Neural progenitor cell (in vitro differentiated cells): ENCODE measurements at regions not wholly inside any gene's neighbourhood (a gene's known extent, or its start where the extent isn't known, plus 50 kb on each side); places are given as distances from the start of the nearest gene placed in this dataset.

Source experiments
- DNase-seq: peaks from one replicate; pipeline ENCODE4 v3.0.0-alpha.2; 2016; ENCODE audit warnings: low spot score
- H2AFZ ChIP-seq: fragments of 200-600 bp; sonication (generic); replicated peaks from 2 replicates; pipeline ENCODE4 v1.6.1; 2016; ENCODE audit warnings: antibody characterized with exemption
- H3F3A ChIP-seq: fragments of 200-600 bp; sonication (generic); 2 replicates; pipeline ENCODE4 v1.6.1; 2016; ENCODE audit warnings: antibody characterized with exemption, low read depth
- H3K27ac ChIP-seq: fragments of 200-600 bp; sonication (generic); 2 replicates; pipeline ENCODE4 v1.5.1; 2016; ENCODE audit warnings: mild to moderate bottlenecking
- H3K27me3 ChIP-seq: fragments of 200-600 bp; sonication (generic); 2 replicates; pipeline ENCODE4 v1.6.1; 2016; ENCODE audit warnings: mild to moderate bottlenecking, moderate library complexity
- H3K36me3 ChIP-seq: fragments of 200-600 bp; sonication (generic); 2 replicates; pipeline ENCODE4 v1.5.1; 2016
- H3K4me1 ChIP-seq: fragments of 200-600 bp; sonication (generic); 2 replicates; pipeline ENCODE4 v1.6.1; 2016; ENCODE audit warnings: mixed run types
- H3K4me2 ChIP-seq: fragments of 200-600 bp; sonication (generic); 2 replicates; pipeline ENCODE4 v1.6.1; 2016
- H3K4me3 ChIP-seq: fragments of 200-600 bp; sonication (generic); 2 replicates; pipeline ENCODE4 v1.5.1; 2016
- H3K79me2 ChIP-seq: fragments of 200-600 bp; sonication (generic); 2 replicates; pipeline ENCODE4 v1.6.1; 2016; ENCODE audit warnings: low read depth
- H3K9ac ChIP-seq: fragments of 200-600 bp; sonication (generic); 2 replicates; pipeline ENCODE4 v1.6.1; 2016
- H3K9me3 ChIP-seq: fragments of 200-600 bp; sonication (generic); 2 replicates; pipeline ENCODE4 v1.5.1; 2016; ENCODE audit warnings: low read depth
- H4K20me1 ChIP-seq: fragments of 200-600 bp; sonication (generic); 2 replicates; pipeline ENCODE4 v1.6.1; 2016; ENCODE audit warnings: low read depth
- H3K27ac Mint-ChIP-seq: 3 replicates; pipeline ENCODE4 v1.8.0; 2021; ENCODE audit warnings: mixed read lengths
- H3K27me3 Mint-ChIP-seq: 2 replicates; pipeline ENCODE4 v1.8.0; 2022; ENCODE audit warnings: low read depth, mild to moderate bottlenecking, inconsistent platforms, moderate library complexity, mixed read lengths; ENCODE audit not compliant: insufficient read depth
- H3K36me3 Mint-ChIP-seq: 3 replicates; pipeline ENCODE4 v1.8.0; 2021; ENCODE audit warnings: mixed read lengths
- H3K4me1 Mint-ChIP-seq: 3 replicates; pipeline ENCODE4 v1.8.0; 2021; ENCODE audit warnings: mixed read lengths
- H3K4me3 Mint-ChIP-seq: 3 replicates; pipeline ENCODE4 v1.8.0; 2021; ENCODE audit warnings: mild to moderate bottlenecking, moderate library complexity, mixed read lengths
- H3K9me3 Mint-ChIP-seq: 3 replicates; pipeline ENCODE4 v1.8.0; 2020; ENCODE audit warnings: mixed read lengths
- CTCF ChIP-seq: fragments of 200-600 bp; sonication (generic); IDR thresholded peaks from 2 replicates; pipeline ENCODE4 v1.5.1; 2017; ENCODE audit warnings: antibody characterized with exemption, mild to moderate bottlenecking
- EZH2 ChIP-seq: fragments of 200-600 bp; sonication (generic); IDR thresholded peaks from 2 replicates; pipeline ENCODE4 v1.6.1; 2017; ENCODE audit warnings: antibody characterized with exemption, mild to moderate bottlenecking, moderate library complexity
- EZH2phosphoT487 ChIP-seq: fragments of 200-600 bp; sonication (generic); IDR thresholded peaks from 2 replicates; pipeline ENCODE4 v1.6.1; 2017; ENCODE audit warnings: antibody characterized with exemption

- no peaks in the 10 kb centered on the region for H3K9me3 ChIP-seq
- H3K4me3 ChIP-seq: no peak overlapping the region
- H3K79me2 ChIP-seq: no peaks in the 10 kb centered on the region
- H3K9ac ChIP-seq: no peak overlapping the region
- peak; percentile 73 for DNase-seq
- H3K27ac Mint-ChIP-seq: no peak overlapping the region
- H3K4me3 Mint-ChIP-seq: no peak overlapping the region
- H3K36me3 ChIP-seq: no peaks in the 10 kb centered on the region
- H3K27ac ChIP-seq: no peak overlapping the region
- no peaks in the 10 kb centered on the region for H3F3A ChIP-seq
- no peaks in the 10 kb centered on the region for H3K27me3 ChIP-seq
- no peak overlapping the region for H2AFZ ChIP-seq
- no peaks in the 10 kb centered on the region for H3K9me3 Mint-ChIP-seq
- H4K20me1 ChIP-seq: no peaks in the 10 kb centered on the region
- no peaks in the 10 kb centered on the region for H3K4me1 ChIP-seq
- H3K36me3 Mint-ChIP-seq: no peaks in the 10 kb centered on the region
- no peak overlapping the region for H3K4me2 ChIP-seq
- TF ChIP-seq CTCF (peak; percentile 80), EZH2phosphoT487 (no peak)
- H3K27me3 Mint-ChIP-seq: no peaks in the 10 kb centered on the region
- no peaks in the 10 kb centered on the region for H3K4me1 Mint-ChIP-seq
These were observed 512.9 kb upstream of the ACVR2A start for GRCh38 chr2:147331790-147332419.

DNA sequence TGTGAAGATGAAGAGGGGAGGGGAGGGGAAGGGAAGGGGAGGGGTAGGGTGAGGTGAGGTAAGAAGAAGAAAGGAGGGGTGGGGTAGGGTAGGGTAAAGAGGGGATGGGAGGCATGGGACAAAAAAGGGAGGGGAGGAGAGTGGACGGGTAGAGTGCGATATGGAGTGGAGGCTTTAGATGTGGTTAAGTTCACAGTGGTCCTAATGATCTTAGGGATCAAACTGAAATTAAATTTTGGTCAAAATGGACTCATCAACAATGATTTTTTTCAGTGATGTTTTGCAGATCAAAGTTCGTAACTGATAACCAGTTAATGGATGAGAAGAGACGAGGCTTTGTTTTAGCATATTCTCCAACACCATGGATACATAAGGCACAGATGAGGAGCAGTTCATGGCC is 513.9 kb upstream of the ACVR2A start:
- DNase-seq: no peak
- H3K9ac ChIP-seq: no peak overlapping the region
- H3K4me2 ChIP-seq: no peak overlapping the region
- H3K4me1 Mint-ChIP-seq: no peaks in the 10 kb centered on the region
- H3K27ac Mint-ChIP-seq: no peak overlapping the region
- no peak overlapping the region for H3K4me3 Mint-ChIP-seq
- no peaks in the 10 kb centered on the region for H3F3A ChIP-seq
- no peaks in the 10 kb centered on the region for H4K20me1 ChIP-seq
- H3K79me2 ChIP-seq: no peaks in the 10 kb centered on the region
- H3K9me3 Mint-ChIP-seq: no peaks in the 10 kb centered on the region
- no peaks in the 10 kb centered on the region for H3K27me3 ChIP-seq
- H2AFZ ChIP-seq: no peak overlapping the region
- no peaks in the 10 kb centered on the region for H3K4me1 ChIP-seq
- no peak overlapping the region for H3K27ac ChIP-seq
- H3K27me3 Mint-ChIP-seq: no peaks in the 10 kb centered on the region
- H3K36me3 Mint-ChIP-seq: no peaks in the 10 kb centered on the region
- TF ChIP-seq EZH2phosphoT487 (no peak), EZH2 (no peak), CTCF (no peak)
- H3K4me3 ChIP-seq: no peak overlapping the region
- no peaks in the 10 kb centered on the region for H3K36me3 ChIP-seq
- H3K9me3 ChIP-seq: no peaks in the 10 kb centered on the region

DNA sequence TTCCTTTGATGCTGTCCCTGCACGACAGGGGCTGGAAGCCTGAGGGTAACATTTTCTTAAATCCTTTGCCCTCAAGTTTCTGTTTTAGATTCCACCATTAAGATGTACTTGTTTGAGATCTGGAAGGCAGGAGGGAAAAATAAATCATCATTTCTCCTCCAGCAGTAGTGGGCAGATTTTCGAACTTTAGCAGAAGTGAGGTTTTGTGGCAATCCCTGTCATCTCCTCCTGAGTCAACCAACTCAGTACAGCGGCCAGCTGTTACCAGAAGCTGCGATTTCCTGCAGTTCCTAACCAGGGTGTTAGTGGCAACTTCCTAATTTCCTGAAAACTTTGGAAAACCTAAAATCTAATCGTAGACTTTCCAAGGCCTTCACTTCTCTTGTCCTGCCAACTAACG is 517.2 kb upstream of the ACVR2A start:
- no peaks in the 10 kb centered on the region for H3K9me3 Mint-ChIP-seq
- Histone ChIP-seq H3F3A (no peaks in the 10 kb centered on the region), H3K79me2 (no peaks in the 10 kb centered on the region), H4K20me1 (no peaks in the 10 kb centered on the region), H3K9me3 (no peaks in the 10 kb centered on the region), H3K36me3 (no peaks in the 10 kb centered on the region), H3K4me2 (no peak overlapping the region), H3K4me3 (no peak overlapping the region), H3K4me1 (no peaks in the 10 kb centered on the region), H3K9ac (no peak overlapping the region), H3K27me3 (no peaks in the 10 kb centered on the region), H3K27ac (no peak overlapping the region), H2AFZ (peak overlapping the region; percentile 3)
- H3K27me3 Mint-ChIP-seq: no peaks in the 10 kb centered on the region
- no peak overlapping the region for H3K27ac Mint-ChIP-seq
- DNase-seq: no peak
- no peaks in the 10 kb centered on the region for H3K4me1 Mint-ChIP-seq
- H3K4me3 Mint-ChIP-seq: no peak overlapping the region
- TF ChIP-seq EZH2phosphoT487: no peak
- TF ChIP-seq CTCF: no peak
- TF ChIP-seq EZH2: no peak
- no peaks in the 10 kb centered on the region for H3K36me3 Mint-ChIP-seq
